Stimulated activated CD4-positive, alpha-beta T cell treated with anti-CD3 and anti-CD28 coated beads, Interleukin-4, amount 100 ng/mL, for 4 hours (primary cell): ENCODE measurements at regions not wholly inside any gene's neighbourhood (a gene's known extent, or its start where the extent isn't known, plus 50 kb on each side); places are given as distances from the start of the nearest gene placed in this dataset.
"Not testable (repeated sequence)": the region's sequence is repeated elsewhere in the genome, so short reads cannot be mapped to it uniquely, and the experiment has no call there.

ENCODE experiments used
- DNase-seq, 2 experiments: peaks; one replicate each; pipeline ENCODE4 v3.0.0-alpha.2; 2020

DNA sequence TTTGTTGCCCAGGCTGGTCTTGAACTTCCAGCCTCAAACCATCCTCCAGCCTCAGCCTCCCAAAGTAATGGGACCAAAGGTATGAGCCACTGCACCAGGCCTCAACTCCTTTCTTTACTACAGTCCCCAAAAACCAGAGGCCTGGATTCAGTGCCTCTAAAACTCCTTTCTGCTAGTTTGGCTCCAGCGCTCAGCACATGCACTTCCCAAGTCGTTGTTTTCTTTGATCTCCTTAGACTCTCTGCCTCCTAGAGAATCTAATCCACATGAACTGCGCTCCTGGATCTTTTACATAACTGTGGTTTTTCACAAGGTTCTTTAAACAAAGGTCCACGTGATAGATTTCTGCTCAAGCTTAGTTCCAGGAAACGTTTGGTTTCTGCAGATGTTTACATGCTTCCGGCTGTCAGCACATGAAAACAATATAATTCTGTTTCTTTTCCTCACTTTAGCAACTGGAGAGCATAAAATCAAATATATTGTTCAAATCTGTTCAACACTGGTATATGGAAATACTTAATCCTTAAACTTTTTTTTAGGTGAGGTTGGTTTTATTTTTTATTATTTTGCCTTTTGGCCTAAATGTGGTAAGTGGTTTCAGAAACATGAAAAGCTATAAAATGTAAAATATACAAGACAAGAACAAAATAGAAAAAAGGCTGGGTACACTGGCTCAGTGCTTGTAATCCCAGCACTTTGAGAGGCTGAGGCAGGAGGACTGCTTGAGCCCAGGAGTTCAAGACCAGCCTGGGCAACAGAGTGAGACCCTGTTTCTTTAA lies 270.5 kb upstream of the MKLN1 start:
- DNase-seq, result no peak

DNA sequence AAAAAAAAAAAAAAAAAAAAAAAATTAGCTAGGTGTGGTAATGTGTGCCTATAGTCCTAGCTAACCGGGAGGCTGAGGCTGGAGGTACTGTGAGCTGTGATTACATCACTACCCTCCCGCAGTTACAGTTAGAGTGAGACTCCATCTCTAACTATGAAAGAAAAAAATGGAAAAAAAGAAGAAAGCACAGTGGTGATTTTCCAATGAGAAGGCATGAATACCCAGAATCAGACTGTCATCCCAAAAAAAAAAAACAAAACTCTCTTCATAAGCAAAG lies 269.9 kb upstream of the MKLN1 start:
- peak in 1 of 2 experiments; percentile 49 for DNase-seq

DNA sequence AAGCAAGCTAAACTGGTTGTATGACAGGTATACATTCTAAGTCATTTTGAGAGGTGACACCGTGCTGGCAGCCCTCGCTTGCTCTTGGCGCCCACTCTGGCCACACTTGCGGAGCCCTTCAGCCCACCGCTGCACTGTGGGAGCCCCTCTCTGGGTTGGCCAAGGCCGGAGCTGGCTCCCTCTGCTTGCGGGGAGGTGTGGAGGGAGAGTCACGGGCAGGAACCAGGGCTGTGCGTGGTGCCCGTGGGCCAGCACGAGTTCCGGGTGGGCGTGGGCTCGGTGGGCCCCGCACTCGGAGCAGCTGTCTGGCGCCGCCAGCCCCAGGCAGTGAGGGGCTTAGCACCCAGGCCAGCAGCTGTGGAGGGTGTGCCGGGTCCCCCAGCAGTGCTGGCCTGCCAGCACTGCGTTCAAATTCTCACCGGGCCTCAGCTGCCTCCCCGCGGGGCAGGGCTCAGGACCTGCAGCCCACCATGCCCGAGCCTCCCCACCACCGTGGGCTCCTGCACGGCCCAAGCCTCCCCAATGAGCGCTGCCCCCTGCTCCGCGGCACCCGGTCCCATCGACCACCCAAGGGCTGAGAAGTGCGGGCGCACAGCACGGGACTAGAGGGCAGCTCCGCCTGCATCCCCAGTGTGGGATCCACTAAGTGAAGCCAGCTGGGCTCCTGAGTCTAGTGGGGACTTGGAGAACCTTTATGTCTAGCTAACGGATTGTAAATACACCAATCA lies 269.0 kb upstream of the MKLN1 start:
- not testable (repeated sequence) for DNase-seq

DNA sequence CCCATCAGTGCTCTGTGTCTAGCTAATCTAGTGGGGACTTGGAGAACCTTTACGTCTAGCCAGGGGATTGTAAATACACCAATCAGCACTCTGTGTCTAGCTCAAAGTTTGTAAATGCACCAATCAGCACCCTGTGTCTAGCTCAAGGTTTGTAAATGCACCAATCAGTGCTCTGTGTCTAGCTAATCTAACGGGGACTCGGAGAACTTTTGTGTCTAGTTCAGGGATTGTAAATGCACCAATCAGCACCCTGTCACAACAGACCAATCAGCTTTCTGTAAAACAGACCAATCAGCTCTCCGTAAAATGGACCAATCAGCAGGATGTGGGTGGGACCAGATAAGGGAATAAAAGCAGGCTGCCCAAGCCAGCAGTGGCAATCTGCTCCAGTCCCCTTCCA lies 268.3 kb upstream of the MKLN1 start:
- not testable (repeated sequence) for DNase-seq

DNA sequence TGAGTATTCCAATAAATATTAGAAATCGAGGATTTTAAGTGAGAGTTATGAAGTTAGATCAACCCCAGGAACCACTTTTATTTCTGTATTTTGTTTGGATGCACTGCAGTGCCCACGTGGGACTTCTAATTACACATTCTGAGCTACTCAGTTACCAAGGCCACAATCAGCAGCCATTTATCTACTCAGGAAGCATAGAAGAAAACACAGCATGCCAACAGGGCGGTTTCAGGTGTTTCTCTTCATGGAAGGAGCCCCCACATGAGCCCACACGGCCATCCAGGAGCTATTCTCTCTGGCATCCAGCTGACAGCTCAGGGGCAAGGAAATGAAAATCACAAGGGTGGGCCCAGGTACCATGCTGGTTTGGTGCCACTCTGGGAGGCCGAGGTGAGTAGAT lies 266.5 kb upstream of the MKLN1 start:
- DNase-seq, result no peak

DNA sequence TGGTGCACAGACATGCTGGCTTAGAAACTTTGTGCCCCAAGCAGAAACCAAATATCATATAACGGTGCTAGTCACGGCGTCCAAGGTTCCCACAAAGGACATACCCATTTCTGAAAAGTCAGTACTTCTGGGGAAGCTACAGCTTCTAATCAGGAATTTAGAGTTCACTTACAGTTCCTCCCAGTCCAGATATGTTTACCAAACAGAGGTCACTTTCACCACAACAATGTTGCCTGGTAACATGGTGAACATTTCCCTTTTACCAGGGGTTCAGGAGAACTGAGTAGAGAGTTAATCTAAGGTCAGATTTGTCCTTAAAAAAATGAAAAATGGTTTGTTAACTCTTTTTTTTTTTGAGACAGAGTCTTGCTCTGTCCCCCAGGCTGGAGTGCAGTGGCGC lies 265.9 kb upstream of the MKLN1 start:
- DNase-seq, result no peak

DNA sequence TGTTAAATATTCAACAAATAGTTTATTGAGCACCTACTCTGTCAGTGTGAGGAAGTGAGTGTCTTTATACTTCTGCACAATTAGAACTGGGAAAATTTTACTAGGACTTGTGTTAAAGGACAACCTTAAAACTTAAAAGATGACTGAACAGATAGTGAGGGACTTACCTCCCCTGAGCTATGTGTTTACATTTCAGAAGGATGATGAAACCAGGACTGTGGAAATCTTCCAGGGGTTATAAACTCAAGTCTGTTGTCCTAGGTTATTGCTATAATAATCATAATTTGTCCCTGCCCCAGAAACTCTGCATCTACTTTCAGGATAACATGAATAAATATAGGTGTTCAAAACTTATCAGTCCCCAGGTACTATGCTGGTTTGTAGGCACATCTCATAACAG lies 261.0 kb upstream of the MKLN1 start:
- DNase-seq, result no peak

DNA sequence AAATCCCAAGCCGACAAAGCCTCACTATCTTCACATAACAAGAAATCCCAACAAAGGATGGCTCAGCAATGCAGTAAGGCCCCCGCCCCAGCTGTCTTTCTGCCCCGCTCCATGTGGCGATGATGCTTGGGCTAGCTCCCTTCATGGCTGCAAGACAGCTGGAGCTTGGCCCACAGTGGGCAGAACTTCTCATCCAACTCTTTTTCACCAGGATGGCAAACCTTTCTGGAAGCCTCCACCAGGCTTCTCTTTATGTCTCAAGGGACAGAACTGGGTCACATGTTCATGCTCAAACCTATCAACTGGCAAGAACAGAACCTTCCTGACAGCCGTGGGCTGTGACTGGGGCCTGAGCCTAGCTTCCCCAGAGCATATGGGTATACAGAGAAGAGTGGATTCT lies 260.5 kb upstream of the MKLN1 start:
- DNase-seq, result no peak

DNA sequence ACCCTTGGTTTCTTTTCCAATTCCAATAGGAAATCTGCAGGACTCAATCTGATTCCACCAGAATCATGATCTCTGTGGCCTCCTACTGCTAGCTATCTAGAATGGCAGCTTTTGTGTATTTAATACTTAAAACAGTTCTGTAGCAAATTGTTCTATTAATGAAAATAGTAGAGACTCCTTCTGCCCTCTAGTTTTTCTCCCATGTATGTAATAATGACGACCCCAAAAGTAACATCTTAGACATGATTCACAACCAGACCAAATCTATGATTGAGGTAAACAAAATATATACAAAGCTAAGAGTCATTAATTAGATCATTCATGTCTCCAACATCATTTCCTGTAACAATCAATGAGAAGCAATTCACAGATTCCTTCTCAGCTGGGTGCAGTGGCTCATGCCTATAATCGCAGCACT lies 259.1 kb upstream of the MKLN1 start:
- DNase-seq, result no peak

DNA sequence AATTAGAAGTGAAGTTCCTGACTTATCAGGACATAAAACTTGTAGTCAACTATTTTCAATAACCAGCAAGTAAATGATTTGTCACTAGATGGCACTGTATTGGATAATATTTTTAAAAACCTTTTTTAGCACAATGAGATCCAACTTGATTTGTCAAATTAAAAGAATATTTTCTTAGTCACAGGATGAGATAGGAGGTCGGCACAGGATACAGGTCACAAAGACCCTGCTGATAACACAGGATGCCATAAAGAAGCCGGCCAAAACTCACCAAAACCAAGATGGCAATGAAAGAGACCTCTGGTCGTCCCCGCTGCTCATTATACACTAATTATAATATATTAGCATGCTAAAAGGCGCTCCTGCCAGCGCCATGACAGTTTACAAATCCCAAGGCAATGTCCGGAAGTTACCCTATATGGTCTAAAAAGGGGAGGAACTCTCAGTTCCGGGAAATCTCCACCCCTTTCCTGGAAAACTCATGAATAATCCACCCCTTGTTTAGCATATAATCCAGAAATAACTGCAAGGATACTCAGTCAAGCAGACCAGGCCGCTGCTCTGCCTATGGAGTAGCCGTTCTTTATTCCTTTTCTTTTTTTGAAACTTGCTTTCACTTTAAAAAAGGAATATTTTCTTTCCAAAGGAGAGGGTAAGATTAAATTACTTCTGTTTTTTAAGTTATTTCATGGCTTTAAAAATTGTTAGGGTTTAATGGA lies 255.7 kb upstream of the MKLN1 start:
- DNase-seq, result no peak

DNA sequence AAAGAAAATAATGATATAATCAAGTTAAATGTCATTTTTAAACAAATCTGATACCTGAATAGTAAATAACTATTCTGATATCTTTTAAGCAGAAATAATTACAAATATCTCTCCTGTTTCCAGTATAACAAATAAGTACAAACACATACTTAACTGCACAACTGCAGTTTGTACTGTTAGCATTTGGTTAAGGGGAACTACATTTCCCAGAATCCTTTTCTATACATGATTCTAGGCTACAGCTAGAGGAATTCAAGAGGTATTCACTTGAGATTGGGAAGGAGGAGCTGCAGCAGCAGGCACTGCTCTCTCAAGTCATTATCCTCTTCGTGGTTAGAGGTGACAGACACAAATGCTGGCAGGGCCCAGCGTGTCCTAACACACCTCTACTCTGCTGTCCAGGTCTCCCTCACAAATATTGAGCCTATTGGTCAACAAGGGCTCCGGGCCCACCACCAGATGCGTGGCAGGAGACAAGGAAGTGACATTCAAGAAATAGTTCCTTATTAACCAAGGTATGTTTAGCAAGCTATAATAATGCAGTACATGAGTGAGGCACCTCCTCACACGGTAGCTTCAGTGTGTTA lies 255.1 kb upstream of the MKLN1 start:
- no peak for DNase-seq

DNA sequence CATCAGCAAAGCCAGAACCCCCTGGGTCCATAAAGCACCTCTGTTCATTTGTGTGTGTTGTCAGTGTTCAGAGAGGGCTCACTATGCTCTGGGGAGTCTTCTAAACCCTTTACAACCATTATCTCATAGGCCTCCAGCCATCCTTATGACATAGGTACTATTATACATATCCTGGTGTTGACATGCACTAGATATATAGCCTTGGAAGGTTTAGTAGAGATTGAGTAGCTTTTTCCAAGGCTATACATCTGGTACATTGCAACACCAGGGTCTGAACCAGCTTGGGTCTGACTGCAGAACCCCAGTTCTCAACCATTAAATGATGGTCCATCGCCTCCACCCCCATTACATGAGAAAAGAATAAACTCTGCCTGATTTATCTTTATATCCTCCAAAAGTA lies 253.6 kb upstream of the MKLN1 start:
- DNase-seq, result no peak

DNA sequence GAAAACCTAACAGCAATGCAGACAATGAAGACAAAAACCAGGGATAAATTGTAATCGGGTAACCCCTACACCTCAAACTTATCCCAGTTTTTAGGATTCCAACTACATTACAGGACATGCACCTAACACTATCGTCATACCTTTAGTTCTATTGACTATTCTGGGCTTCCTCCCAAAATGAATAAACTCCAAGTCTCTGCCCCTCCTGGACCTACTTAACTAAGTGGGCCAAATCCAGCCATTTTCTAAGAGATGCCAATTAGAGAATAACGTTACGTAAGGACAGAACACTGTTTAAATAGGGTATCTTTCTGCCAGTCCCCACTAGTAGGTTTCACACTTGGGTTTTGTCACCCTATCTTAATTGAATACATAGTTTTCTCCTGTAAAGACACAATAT lies 253.1 kb upstream of the MKLN1 start:
- no peak for DNase-seq

DNA sequence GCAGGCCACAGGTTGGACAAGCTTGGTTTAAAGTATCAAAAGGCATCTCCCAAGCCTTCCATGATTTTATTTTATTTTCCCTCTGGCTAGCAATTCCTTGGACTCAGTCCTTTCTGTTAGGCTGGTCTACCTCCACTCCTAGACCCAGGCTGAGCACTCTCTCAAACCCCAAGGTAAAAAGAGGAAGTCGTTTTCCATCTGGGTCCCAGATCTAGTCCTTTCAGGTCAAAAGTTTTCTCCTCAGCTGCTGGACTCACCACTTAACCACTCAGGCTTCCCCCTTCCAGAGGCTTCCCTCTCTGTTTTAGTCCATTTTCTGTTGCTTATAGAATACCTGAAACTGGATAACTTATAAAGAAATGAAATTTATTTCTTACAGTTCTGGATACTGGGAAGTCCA lies 252.3 kb upstream of the MKLN1 start:
- DNase-seq, result no peak

DNA sequence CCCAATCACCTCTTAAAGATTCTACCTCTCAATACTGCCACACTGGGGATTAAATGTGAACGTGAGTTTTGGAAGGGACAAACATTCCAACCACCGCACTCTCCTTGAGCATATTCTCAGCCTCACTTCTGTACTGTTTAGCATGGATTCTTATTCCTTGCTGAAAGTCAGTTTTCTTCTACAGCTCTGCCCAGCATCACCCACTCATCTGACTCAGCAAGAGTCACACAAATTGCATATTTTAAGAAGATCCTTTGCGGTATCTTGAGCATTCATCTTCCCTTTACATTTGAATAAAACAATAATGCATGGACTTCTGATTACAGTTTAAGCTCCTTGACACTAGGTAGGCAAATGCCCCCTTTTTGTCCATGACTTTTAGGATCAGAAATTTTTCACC lies 251.6 kb upstream of the MKLN1 start:
- no peak for DNase-seq

DNA sequence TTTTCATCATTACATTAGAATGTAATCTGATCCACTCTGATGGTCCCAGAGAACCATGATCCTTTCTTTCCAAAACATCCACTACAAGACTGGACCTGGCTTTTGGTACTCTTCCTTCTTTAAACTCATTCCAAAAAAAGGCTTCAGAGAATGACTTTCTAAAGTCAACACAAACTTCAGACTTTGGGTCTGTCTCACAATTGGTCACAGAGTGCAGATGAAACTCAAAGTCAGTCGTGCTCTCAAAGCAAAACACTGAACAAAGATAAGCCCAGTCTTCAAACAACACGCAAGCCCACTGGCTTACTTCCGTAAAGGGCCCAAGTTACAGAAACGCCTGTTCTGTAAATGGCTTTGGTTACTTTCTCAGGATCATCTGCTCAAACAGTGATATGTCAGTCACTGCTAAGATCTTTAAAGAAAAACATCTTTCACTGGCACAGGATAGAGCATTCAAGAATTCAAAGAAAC lies 250.9 kb upstream of the MKLN1 start:
- DNase-seq, result no peak

DNA sequence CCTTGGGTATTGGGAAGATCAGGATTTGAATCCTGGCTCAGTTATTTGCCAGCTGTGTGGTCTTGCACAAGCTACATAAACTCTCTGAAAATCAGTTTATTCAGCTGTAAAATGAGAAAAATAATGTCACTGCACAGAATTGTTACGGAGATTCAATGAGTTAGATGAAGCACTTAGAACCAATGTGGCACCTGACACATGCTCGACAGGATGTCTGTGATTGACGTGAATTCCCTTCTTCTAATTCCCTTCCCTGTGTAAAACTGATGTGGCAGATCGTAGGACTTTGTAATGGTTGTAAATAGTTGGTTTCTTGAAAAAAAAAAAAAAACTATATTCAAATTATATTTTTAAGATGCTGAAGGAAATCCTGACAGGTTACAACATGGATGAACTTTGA lies 249.9 kb upstream of the MKLN1 start:
- no peak for DNase-seq

DNA sequence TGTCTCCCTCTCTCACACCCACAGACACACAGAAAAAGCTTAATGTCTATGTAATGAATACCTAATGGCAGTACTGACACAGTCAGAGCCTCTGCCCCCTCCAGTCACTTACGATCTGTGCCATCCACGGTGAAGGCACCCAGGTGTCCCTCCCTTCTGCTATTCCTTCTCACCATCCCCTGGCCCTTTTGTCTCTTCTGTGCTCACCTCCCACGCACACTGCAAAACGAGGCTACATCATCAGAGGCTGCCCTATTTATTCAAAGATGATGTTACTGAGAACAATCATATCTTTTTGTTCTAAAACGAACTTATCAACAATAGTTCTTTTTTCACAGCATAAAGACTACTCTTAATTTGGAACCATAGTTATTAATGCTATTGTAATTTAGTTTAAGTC lies 246.9 kb upstream of the MKLN1 start:
- no peak for DNase-seq

DNA sequence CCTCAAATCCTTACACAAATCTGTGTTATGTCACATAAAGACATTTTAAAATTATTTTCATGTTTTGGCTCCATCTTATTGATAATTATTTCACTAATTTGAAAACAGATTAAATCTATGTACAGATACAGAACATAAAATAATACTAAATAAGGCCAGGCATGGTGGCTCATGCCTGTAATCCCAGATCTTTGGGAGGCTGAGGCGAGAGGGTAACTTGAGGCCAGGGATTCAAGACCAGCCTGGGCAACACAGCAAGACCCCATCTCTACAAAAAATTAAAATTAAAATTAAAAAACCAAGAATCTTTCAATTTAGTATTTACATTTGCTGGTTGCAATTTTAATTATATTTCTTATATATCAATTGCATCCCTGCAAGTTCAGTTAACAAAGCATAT lies 246.4 kb upstream of the MKLN1 start:
- no peak for DNase-seq

DNA sequence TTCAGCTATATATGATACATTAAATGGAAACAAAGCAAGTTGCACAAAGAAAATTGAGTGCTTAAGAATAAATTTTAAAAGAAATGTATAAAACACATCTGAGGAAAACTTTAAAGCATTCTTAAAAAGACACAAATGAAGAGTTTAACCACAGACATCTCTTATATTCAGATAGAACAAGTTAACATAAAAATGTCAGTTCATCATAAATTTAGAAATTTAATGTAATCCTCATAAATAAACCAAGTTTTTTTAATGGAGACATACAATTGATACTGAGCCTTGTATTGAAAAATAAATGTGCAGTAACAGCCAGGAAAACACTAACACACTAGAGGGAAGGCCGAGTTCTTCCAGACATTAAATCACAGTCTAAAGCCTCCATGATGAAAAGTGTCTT lies 243.9 kb upstream of the MKLN1 start:
- no peak for DNase-seq

DNA sequence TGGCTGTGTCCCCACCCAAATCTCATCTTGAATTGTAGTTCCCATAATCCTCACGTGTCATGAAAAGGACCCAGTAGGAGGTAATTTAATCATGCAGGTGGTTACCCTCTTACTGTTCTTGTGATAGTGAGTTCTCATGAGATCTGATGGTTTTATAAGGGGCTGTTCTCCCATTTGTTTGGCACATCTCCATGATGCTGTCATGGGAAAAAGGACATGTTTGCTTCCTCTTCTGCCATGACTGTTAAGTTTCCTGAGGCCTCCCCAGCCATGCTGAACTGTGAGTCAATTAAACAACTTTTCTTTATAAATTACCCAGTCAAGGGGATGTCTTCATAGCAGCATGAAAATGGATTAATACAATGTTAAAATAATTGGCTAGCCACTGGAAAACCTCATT lies 243.3 kb upstream of the MKLN1 start:
- not testable (repeated sequence) for DNase-seq

DNA sequence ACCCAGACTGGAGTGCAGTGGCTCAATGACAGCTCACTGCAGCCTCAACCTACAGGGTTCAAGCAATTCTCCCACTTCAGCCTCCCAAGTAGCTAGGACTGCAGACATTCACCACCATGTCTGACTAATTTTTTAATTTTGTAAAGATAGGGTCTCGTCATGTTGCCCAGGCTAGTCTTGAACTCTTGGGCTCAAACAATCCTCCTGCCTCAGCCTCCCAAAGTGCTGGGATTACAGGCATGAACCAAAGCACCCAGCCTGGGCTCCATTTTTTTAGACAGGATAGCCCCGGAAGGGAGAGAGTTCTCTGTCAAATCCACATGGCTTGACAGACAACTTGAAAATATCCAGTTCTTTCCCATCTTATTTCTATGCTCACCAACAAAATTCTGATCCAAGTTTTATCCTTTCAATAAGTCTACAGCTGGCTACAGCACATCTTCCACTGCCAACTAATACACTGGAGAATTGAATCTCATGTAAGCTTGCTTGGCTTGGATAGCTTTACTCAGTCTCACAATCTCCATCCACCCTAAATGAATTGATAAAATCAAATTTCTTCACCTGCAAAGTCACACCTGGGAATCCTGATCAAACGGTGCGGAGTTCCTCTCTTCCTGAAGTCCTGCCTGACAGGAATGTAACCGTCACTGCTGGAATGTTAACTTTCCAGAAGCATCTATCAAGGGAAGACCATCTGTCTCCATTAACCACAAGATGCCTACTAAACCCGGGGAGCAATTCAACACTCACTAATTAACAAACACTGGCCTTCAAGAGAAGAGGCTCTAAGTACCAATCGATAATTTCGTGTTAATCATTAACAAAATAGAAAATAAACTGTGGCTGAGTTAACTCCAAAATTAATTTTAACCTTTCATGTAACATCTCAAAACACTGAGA lies 239.7 kb upstream of the MKLN1 start:
- DNase-seq, result no peak

DNA sequence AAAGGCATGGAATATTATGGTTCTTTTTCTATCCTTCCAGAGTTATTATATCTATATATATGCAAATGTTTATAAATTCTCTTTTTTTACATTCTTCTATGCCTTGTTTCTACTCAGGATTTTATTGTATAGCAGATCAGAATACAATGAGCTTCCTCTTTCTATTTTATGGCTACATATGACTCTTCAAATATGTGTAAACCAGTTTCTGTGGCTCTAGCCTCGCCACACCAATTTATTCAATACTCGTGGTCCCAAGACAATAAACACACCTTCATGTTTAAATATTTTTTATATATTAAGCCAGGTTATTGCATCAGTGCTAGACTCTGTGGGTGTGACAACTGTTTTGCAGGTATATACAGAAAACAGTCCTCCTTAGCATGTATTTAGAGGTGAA lies 237.5 kb upstream of the MKLN1 start:
- no peak for DNase-seq
